Fibroblast of lung (primary cell): ENCODE measurements at regions not wholly inside any gene's neighbourhood (a gene's known extent, or its start where the extent isn't known, plus 50 kb on each side); places are given as distances from the start of the nearest gene placed in this dataset.

Experiments
- EZH2 ChIP-seq: IDR thresholded peaks from 2 replicates; pipeline ENCODE4 v1.5.1; 2012; ENCODE audit warnings: low read length, control low read depth, mild to moderate bottlenecking; ENCODE audit errors: missing control alignments
- TF ChIP-seq, protein P1 (sequence below), 2 donors: IDR thresholded peaks in 1 of 2; conservative IDR thresholded peaks in 1 of 2; 1 replicate in 1 of 2; 2 replicates in 1 of 2; pipeline ENCODE4 v1.5.1; 2011 to 2012; ENCODE audit warnings: low read length in 2 of 2, control low read depth in 1 of 2, inconsistent platforms in 1 of 2, low read depth in 1 of 2, mild to moderate bottlenecking in 1 of 2

DNA sequence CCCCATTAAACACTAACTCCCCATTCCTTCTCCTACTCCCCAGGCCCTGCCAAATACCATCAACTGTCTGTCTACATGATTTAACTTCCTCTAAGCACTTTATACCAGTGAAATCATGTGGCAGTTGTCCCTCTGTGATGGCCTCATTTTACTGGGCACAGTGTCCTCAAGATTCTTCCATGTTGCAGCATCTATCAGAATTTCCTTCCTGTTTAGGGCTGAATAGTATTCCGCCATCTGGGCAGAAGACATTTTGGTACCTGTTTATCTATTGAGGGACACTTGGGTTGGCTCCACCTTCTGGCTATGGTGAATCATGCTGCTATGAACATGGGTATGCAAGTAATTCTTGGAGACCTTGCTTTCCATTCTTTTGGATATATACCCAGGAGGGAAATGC lies 59.4 kb upstream of the IRX4 start:
- TF ChIP-seq, protein P1, sequence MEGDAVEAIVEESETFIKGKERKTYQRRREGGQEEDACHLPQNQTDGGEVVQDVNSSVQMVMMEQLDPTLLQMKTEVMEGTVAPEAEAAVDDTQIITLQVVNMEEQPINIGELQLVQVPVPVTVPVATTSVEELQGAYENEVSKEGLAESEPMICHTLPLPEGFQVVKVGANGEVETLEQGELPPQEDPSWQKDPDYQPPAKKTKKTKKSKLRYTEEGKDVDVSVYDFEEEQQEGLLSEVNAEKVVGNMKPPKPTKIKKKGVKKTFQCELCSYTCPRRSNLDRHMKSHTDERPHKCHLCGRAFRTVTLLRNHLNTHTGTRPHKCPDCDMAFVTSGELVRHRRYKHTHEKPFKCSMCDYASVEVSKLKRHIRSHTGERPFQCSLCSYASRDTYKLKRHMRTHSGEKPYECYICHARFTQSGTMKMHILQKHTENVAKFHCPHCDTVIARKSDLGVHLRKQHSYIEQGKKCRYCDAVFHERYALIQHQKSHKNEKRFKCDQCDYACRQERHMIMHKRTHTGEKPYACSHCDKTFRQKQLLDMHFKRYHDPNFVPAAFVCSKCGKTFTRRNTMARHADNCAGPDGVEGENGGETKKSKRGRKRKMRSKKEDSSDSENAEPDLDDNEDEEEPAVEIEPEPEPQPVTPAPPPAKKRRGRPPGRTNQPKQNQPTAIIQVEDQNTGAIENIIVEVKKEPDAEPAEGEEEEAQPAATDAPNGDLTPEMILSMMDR (conservative IDR thresholded peaks at IDR 0.05 in 1 of 2, IDR thresholded peaks at IDR 0.05 in 1 of 2; ENCODE audit: low read depth in 1 of 2, low read length in 2 of 2), result no peak
- no peak for TF ChIP-seq EZH2
